ENCODE measurements at regions not wholly inside any gene's neighbourhood (a gene's known extent, or its start where the extent isn't known, plus 50 kb on each side); places are given as distances from the start of the nearest gene placed in this dataset.

DNA sequence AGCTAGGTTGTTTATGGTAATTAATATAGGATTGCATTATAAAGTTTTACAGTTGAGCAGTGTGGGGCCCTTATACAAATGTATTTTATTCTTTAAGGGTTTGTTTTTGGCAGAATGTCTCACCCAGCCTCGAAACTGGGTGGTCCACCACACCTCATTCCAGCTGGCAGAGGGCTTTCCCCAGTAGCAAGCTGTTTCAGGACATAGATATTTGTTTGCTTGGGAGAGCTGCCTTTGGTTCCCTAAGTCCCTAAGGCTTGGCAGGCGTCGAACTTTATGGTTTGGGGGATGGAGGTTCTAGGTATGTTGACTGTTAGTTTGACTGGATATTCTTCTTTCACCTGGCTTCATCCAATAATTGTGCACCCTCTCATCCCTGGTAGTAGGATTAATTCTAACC lies 205.9 kb downstream of the KCNS3 start:
- Histone ChIP-seq H3K4me1 (no peaks in the 10 kb centered on the region), H3K27ac (no peak overlapping the region), H3K9me3 (peaks cover 0 to 10% (median 0%) of the 10 kb centered on the region in 8 donors), H3K27me3 (replicated peaks in 1 of 7) (no peaks in the 10 kb centered on the region), H3K36me3 (no peaks in the 10 kb centered on the region), H3K4me3 (no peak overlapping the region)
- DNase-seq: no peak
- 73 to 83% (median 78%) methylated on average over 3 of the region's 3 CpGs for WGBS, 5 donors
- intact Hi-C loops (cut with DNase I; ENCODE audit: low total_unique reads): no loop called here
- no peak for TF ChIP-seq POLR2A (IDR thresholded peaks at IDR 0.05)
- no peak for TF ChIP-seq POLR2AphosphoS5 (IDR thresholded peaks at IDR 0.05)
- no peak for TF ChIP-seq CTCF (IDR thresholded peaks at IDR 0.05 in 8 of 11, conservative IDR thresholded peaks at IDR 0.05 in 3 of 11)

- H3K27ac ChIP-seq: no peak overlapping the region
- TF ChIP-seq POLR2AphosphoS5 (IDR thresholded peaks at IDR 0.05) (no peak), CTCF (IDR thresholded peaks at IDR 0.05 in 8 of 11, conservative IDR thresholded peaks at IDR 0.05 in 3 of 11) (no peak), POLR2A (IDR thresholded peaks at IDR 0.05) (no peak)
- 66 to 87% (median 75%) methylated on average over 3 of the region's 3 CpGs for WGBS, 5 donors
- H3K27me3 ChIP-seq (replicated peaks in 1 of 7): no peaks in the 10 kb centered on the region
- no peak overlapping the region for H3K4me3 ChIP-seq
- H3K9me3 ChIP-seq: peaks cover 0 to 10% (median 0%) of the 10 kb centered on the region in 8 donors
- intact Hi-C loops (cut with DNase I; ENCODE audit: low total_unique reads): no loop called here
- no peaks in the 10 kb centered on the region for H3K36me3 ChIP-seq
- H3K4me1 ChIP-seq: no peaks in the 10 kb centered on the region
- DNase-seq: no peak
These were observed 205.3 kb downstream of the KCNS3 start for GRCh38 chr2:18083806-18084205.

GRCh38 chr2:18078216-18078615 lies 199.7 kb downstream of the KCNS3 start:
- no peak for DNase-seq
- no peaks in the 10 kb centered on the region for H3K36me3 ChIP-seq
- H3K4me1 ChIP-seq: no peaks in the 10 kb centered on the region
- no peaks in the 10 kb centered on the region for H3K27me3 ChIP-seq (replicated peaks in 1 of 7)
- no peak overlapping the region for H3K27ac ChIP-seq
- no peak overlapping the region for H3K4me3 ChIP-seq
- 64 to 73% (median 66%) methylated on average over 2 of the region's 2 CpGs for WGBS, 5 donors
- H3K9me3 ChIP-seq: peaks cover 0 to 10% (median 0%) of the 10 kb centered on the region in 8 donors
- TF ChIP-seq POLR2A (IDR thresholded peaks at IDR 0.05) (no peak), CTCF (IDR thresholded peaks at IDR 0.05 in 8 of 11, conservative IDR thresholded peaks at IDR 0.05 in 3 of 11) (no peak), POLR2AphosphoS5 (IDR thresholded peaks at IDR 0.05) (no peak)
- intact Hi-C loops (cut with DNase I; ENCODE audit: low total_unique reads): no loop called here

DNA sequence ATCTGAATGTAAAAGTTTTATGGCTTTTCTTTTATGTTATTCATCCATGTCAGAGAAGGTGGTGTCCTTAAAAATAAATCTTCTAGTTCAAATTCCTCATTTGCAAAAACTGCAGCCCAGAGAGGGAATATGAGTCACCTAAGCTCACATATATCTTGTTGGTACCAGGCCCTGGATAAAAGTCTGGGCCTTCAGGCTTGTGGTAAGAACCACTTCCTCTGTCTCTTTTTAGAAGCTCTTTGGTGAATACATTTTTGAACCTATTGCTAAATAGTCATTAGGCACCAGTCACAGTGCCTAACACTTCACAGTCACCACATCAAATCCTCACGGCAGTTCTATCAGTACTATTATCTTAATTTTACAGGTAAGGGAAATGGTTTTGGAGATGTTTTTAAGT lies 199.2 kb downstream of the KCNS3 start:
- DNase-seq: no peak
- Histone ChIP-seq H3K9me3 (peaks cover 0 to 10% (median 0%) of the 10 kb centered on the region in 8 donors), H3K27me3 (replicated peaks in 1 of 7) (no peaks in the 10 kb centered on the region), H3K4me3 (no peak overlapping the region), H3K27ac (no peak overlapping the region), H3K4me1 (no peaks in the 10 kb centered on the region), H3K36me3 (no peaks in the 10 kb centered on the region)
- 17 to 45% (median 32%) methylated on average over 1 of the region's 1 CpG for WGBS, 5 donors
- TF ChIP-seq POLR2AphosphoS5 (IDR thresholded peaks at IDR 0.05): no peak
- intact Hi-C loops (cut with DNase I; ENCODE audit: low total_unique reads): no loop called here

DNA sequence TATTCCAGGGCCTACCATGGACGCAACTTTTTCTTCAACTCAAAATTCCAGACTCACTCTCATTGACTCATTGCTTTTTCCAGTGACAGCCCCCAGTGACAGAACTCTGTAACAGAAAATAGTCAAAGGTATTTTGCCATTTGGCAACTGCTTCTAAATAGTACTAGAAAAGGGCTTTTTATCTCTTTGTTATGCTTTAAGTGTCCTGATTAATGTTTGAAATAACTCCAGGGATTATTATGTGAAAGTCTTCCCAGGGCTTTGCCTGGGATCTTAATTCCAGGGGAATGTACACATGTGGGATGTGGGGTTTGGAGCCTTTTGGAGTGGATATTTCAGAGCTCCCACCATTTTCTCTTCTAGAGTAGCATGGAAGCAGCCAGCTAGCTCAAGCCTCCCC lies 198.8 kb downstream of the KCNS3 start:
- no peak for TF ChIP-seq CTCF (IDR thresholded peaks at IDR 0.05 in 8 of 11, conservative IDR thresholded peaks at IDR 0.05 in 3 of 11)
- no peak for TF ChIP-seq POLR2A (IDR thresholded peaks at IDR 0.05)
- TF ChIP-seq POLR2AphosphoS5 (IDR thresholded peaks at IDR 0.05): no peak
- intact Hi-C loops (cut with DNase I; ENCODE audit: low total_unique reads): no loop called here
- no peaks in the 10 kb centered on the region for H3K36me3 ChIP-seq
- peaks cover 0 to 10% (median 0%) of the 10 kb centered on the region in 8 donors for H3K9me3 ChIP-seq
- DNase-seq: no peak
- H3K4me1 ChIP-seq: no peaks in the 10 kb centered on the region
- H3K4me3 ChIP-seq: no peak overlapping the region
- no peak overlapping the region for H3K27ac ChIP-seq
- H3K27me3 ChIP-seq (replicated peaks in 1 of 7): no peaks in the 10 kb centered on the region
- WGBS, 5 donors: 0 to 90% (median 87%) methylated on average over 1 of the region's 1 CpG

All from spleen (tissue), 11 donors.